Activated naive CD8-positive, alpha-beta T cell treated with anti-CD3 and anti-CD28 coated beads, Interleukin-2, amount 50 U/mL, for 24 hours (primary cell): ENCODE measurements at regions not wholly inside any gene's neighbourhood (a gene's known extent, or its start where the extent isn't known, plus 50 kb on each side); places are given as distances from the start of the nearest gene placed in this dataset.

ENCODE experiments used
- ATAC-seq: fragments of 150-1000 bp; cut with Tn5 transposase; one replicate; pipeline ENCODE4 v1.10.0; 2021
- DNase-seq: peaks from one replicate; pipeline ENCODE4 v3.0.0; 2021
- H3K27ac Mint-ChIP-seq: one replicate; pipeline ENCODE4 v1.8.0; 2021; ENCODE audit warnings: mild to moderate bottlenecking, mixed read lengths
- H3K27me3 Mint-ChIP-seq: one replicate; pipeline ENCODE4 v1.8.0; 2021; ENCODE audit warnings: mixed read lengths
- H3K36me3 Mint-ChIP-seq: one replicate; pipeline ENCODE4 v1.8.0; 2021; ENCODE audit warnings: low read depth, mixed read lengths
- H3K4me1 Mint-ChIP-seq: one replicate; pipeline ENCODE4 v1.8.0; 2021; ENCODE audit warnings: mixed read lengths
- H3K4me3 Mint-ChIP-seq: one replicate; pipeline ENCODE4 v1.8.0; 2021; ENCODE audit warnings: mild to moderate bottlenecking, moderate library complexity, mixed read lengths
- H3K9me3 Mint-ChIP-seq: one replicate; pipeline ENCODE4 v1.8.0; 2021; ENCODE audit warnings: mixed read lengths

DNA sequence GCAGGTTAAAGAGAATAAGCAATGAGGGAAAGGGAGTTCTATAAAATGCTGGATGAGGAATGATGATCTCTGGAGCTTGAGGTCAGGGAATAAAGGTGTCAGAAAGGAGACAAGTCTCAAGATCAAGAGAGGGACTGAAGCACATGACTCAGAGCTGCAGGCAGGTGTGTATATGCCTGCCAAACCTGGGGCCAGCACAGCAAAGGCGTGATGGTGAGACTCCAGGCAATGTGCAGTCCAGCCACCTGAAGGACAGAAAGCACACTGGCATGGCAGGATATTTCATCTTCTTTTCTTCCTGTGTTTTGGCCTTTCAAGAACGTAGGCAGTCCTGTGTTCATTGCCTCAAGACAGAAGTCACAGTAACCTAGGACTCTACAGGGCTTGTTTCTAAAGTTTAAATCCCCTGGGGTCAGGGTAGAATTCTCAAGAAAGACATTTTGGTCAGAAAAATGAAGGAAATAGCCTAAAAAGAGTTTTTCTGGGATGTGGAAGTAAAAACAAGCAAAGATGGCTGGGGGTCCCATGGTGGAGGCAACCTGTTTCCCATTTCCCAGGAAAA, 55.5 kb upstream of the TOPAZ1 start:
- Mint-ChIP-seq H3K36me3 (no peaks in the 10 kb centered on the region), H3K27me3 (peaks cover 13% of the 10 kb centered on the region), H3K4me3 (no peak overlapping the region), H3K4me1 (peaks cover 2% of the 10 kb centered on the region), H3K27ac (no peak overlapping the region), H3K9me3 (no peaks in the 10 kb centered on the region)
- DNase-seq (no peak), ATAC-seq (no peak)

DNA sequence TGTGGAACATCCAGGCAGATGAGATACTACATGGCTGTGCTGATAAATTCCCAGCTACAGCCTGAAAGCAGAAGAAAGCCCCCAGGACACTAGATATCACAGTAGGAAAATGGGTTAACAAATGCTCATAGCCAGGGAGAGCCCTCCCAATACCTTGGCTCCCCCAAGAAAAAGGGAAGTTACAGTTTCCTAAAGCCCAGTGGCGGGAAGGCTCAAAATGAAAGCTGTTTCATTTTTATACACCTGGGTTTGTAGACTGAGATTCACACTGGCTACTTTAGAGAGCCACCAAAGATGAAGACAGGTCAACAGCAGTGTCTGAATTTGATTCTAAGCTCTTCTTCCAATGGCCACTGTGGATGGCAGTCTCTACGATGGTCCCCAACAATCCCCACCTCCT, 55.0 kb upstream of the TOPAZ1 start:
- H3K27me3 Mint-ChIP-seq: peaks cover 13% of the 10 kb centered on the region
- H3K27ac Mint-ChIP-seq: no peak overlapping the region
- ATAC-seq (no peak), DNase-seq (no peak)
- peaks cover 2% of the 10 kb centered on the region for H3K4me1 Mint-ChIP-seq
- H3K9me3 Mint-ChIP-seq: no peaks in the 10 kb centered on the region
- H3K36me3 Mint-ChIP-seq: no peaks in the 10 kb centered on the region
- no peak overlapping the region for H3K4me3 Mint-ChIP-seq
